Uterus (tissue), 2 donors: ENCODE measurements at regions not wholly inside any gene's neighbourhood (a gene's known extent, or its start where the extent isn't known, plus 50 kb on each side); places are given as distances from the start of the nearest gene placed in this dataset.

Experiments
- CTCF ChIP-seq, 4 experiments: fragments of 200-600 bp in 2 of 4; fragments of 450-650 bp in 2 of 4; sonication (generic) in 2 of 4; IDR thresholded peaks; one replicate each; pipeline ENCODE4 v1.5.1; 2016 to 2019; ENCODE audit warnings: antibody characterized with exemption in 4 of 4, mild to moderate bottlenecking in 2 of 4, moderate library complexity in 1 of 4
- POLR2A ChIP-seq, 2 donors: fragments of 450-650 bp; IDR thresholded peaks; one replicate each; pipeline ENCODE4 v1.6.1; 2016; ENCODE audit warnings: antibody characterized with exemption in 2 of 2, mild to moderate bottlenecking in 1 of 2, moderate library complexity in 1 of 2

GRCh38 chrX:25860322-25860721 is 277.8 kb upstream of the MAGEB18 start:
- TF ChIP-seq POLR2A (IDR thresholded peaks at IDR 0.05) (no peak), CTCF (IDR thresholded peaks at IDR 0.05) (no peak)
